ENCODE measurements at regions not wholly inside any gene's neighbourhood (a gene's known extent, or its start where the extent isn't known, plus 50 kb on each side); places are given as distances from the start of the nearest gene placed in this dataset.

GRCh38 chr12:94082690-94083089, 65.7 kb upstream of the PLXNC1 start:
- CTCF ChIA-PET: interaction anchor here (1.2 to 9.7 kb wide), 3 partner anchors 16 to 316 kb away, joined by 3 to 76 read pairs (median 19); no protein-coding TSS in a partner anchor
- POLR2A ChIA-PET: no interaction called here
- H3K4me3 ChIP-seq (ENCODE audit: low read depth, low read length): no peak overlapping the region
- TF ChIP-seq, protein P1, sequence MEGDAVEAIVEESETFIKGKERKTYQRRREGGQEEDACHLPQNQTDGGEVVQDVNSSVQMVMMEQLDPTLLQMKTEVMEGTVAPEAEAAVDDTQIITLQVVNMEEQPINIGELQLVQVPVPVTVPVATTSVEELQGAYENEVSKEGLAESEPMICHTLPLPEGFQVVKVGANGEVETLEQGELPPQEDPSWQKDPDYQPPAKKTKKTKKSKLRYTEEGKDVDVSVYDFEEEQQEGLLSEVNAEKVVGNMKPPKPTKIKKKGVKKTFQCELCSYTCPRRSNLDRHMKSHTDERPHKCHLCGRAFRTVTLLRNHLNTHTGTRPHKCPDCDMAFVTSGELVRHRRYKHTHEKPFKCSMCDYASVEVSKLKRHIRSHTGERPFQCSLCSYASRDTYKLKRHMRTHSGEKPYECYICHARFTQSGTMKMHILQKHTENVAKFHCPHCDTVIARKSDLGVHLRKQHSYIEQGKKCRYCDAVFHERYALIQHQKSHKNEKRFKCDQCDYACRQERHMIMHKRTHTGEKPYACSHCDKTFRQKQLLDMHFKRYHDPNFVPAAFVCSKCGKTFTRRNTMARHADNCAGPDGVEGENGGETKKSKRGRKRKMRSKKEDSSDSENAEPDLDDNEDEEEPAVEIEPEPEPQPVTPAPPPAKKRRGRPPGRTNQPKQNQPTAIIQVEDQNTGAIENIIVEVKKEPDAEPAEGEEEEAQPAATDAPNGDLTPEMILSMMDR (IDR thresholded peaks at IDR 0.05; ENCODE audit: insufficient read depth, low read length, missing control alignments): no peak
- DNase-seq (ENCODE audit: low read depth, low spot score): no peak

DNA sequence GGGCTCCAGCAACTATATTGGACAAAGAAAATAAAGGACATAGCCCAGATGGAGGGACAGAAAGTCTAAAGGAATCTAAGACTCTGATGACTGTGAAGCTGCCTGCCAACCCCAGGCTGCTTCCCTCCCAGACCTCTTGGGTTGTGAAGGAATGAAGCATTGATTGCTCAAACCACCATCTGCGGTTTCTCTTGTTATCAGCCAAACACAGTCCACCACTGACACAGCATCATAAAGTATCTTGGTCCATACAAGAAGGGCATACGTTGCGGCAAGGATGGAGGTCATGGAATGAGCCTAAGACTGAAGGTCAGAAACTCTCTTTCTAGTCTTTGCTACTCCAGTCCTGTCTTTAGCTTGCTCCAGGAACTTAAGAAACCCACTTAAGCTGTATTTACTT, 58.5 kb upstream of the PLXNC1 start:
- POLR2A ChIA-PET: no interaction called here
- CTCF ChIA-PET: interaction anchor here (1.3 to 5.1 kb wide), 3 partner anchors 11 to 18 kb away, joined by 3 to 23 read pairs (median 14); no protein-coding TSS in a partner anchor
- DNase-seq (ENCODE audit: low read depth, low spot score): no peak

GRCh38 chr12:94091624-94092023, 56.8 kb upstream of the PLXNC1 start:
- TF ChIP-seq, protein P1 (IDR thresholded peaks at IDR 0.05; ENCODE audit: insufficient read depth, low read length, missing control alignments): no peak
- H3K4me3 ChIP-seq (ENCODE audit: low read depth, low read length): no peak overlapping the region
- POLR2A ChIA-PET: no interaction called here
- DNase-seq (ENCODE audit: low read depth, low spot score): no peak
- CTCF ChIA-PET: interaction anchor here (0.7 to 5.1 kb wide), 4 partner anchors 10 to 53 kb away, joined by 3 to 23 read pairs (median 10); no protein-coding TSS in a partner anchor

More for the DNA sequence above, 58.5 kb upstream of the PLXNC1 start:
- TF ChIP-seq, protein P1 (IDR thresholded peaks at IDR 0.05; ENCODE audit: insufficient read depth, low read length, missing control alignments): no peak
- H3K4me3 ChIP-seq (ENCODE audit: low read depth, low read length): no peak overlapping the region

- no peak overlapping the region for H3K4me3 ChIP-seq (ENCODE audit: low read depth, low read length)
- DNase-seq (ENCODE audit: low read depth, low spot score): no peak
- TF ChIP-seq, protein P1 (IDR thresholded peaks at IDR 0.05; ENCODE audit: insufficient read depth, low read length, missing control alignments): no peak
- ChIA-PET CTCF (interaction anchor here (1.4 to 2.6 kb wide), 4 partner anchors 8 to 523 kb away, joined by 3 to 17 read pairs (median 10); no protein-coding TSS in a partner anchor), POLR2A (no interaction called here)
Measured at GRCh38 chr12:94092516-94093241, 55.7 kb upstream of the PLXNC1 start.

- TF ChIP-seq, protein P1 (IDR thresholded peaks at IDR 0.05; ENCODE audit: insufficient read depth, low read length, missing control alignments): no peak
- POLR2A ChIA-PET: no interaction called here
- DNase-seq (ENCODE audit: low read depth, low spot score): no peak
- H3K4me3 ChIP-seq (ENCODE audit: low read depth, low read length): no peak overlapping the region
- CTCF ChIA-PET: interaction anchor here (1.2 to 2.6 kb wide), 3 partner anchors 8 to 328 kb away, joined by 3 to 16 read pairs (median 4); no protein-coding TSS in a partner anchor
Measured at GRCh38 chr12:94094700-94095099, 53.7 kb upstream of the PLXNC1 start.

DNA sequence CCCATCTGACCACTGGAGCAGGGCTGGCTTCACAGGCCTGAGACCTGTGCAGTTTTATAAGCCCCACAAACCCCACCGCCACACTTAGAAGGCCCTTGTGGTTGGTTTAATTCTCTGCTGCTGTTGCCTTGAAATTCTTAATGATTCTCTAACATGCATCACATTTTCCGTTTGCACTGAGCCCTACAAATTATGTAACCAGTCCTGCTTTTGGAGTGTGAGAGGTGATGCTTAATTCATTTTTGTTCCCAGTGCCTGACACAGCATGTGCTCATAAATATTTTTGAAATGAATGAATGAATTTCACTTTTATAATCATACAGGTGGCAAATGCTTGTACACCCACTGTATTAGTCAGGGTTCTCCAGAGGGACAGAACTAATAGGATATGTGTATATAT, 52.8 kb upstream of the PLXNC1 start:
- CTCF ChIA-PET: interaction anchor here (0.8 to 1.1 kb wide), 2 partner anchors 20 to 329 kb away, joined by 3 read pairs; no protein-coding TSS in a partner anchor
- POLR2A ChIA-PET: no interaction called here
- no peak overlapping the region for H3K4me3 ChIP-seq (ENCODE audit: low read depth, low read length)
- TF ChIP-seq, protein P1 (IDR thresholded peaks at IDR 0.05; ENCODE audit: insufficient read depth, low read length, missing control alignments): no peak
- no peak for DNase-seq (ENCODE audit: low read depth, low spot score)

Data from AG04449 (cell line).